Body of pancreas (tissue), 4 donors: ENCODE measurements at regions not wholly inside any gene's neighbourhood (a gene's known extent, or its start where the extent isn't known, plus 50 kb on each side); places are given as distances from the start of the nearest gene placed in this dataset.

ENCODE experiments used
- ATAC-seq: fragments of 150-250 bp; one replicate; pipeline ENCODE4 v1.9.1; 2016
- DNase-seq, 4 donors: peaks; one replicate each; pipeline ENCODE4 v3.0.0-alpha.2; 2019
- H3K27ac ChIP-seq, 4 donors: fragments of 200-600 bp; sonication (generic); 1 replicate in 3 of 4; 2 replicates in 1 of 4; pipeline versions ENCODE4 v1.5.1 to v1.6.1; 2016 to 2019; ENCODE audit warnings: mild to moderate bottlenecking in 1 of 4, mixed read lengths in 1 of 4, moderate library complexity in 1 of 4
- H3K27me3 ChIP-seq, 2 donors: fragments of 200-600 bp; sonication (generic); one replicate each; pipeline ENCODE4 v1.6.0; 2016; ENCODE audit warnings: mild to moderate bottlenecking in 1 of 2
- H3K36me3 ChIP-seq, 2 donors: fragments of 200-600 bp; sonication (generic); replicated peaks in 1 of 2; 2 replicates each; pipeline ENCODE4 v1.5.1; 2016; ENCODE audit warnings: low read depth in 2 of 2; ENCODE audit not compliant: insufficient read depth in 1 of 2
- H3K4me1 ChIP-seq: fragments of 200-600 bp; sonication (generic); one replicate; pipeline ENCODE4 v1.6.0; 2016
- H3K4me3 ChIP-seq, 2 donors: fragments of 200-600 bp; sonication (generic); 1 replicate in 1 of 2; 2 replicates in 1 of 2; pipeline ENCODE4 v1.5.1; 2016 to 2019
- H3K9me3 ChIP-seq, 3 donors: fragments of 200-600 bp; sonication (generic); 1 replicate in 2 of 3; 2 replicates in 1 of 3; pipeline ENCODE4 v1.5.1; 2016
- POLR2A ChIP-seq, 3 donors: fragments of 450-650 bp; IDR thresholded peaks; one replicate each; pipeline ENCODE4 v1.6.1; 2016; ENCODE audit warnings: antibody characterized with exemption in 3 of 3, mild to moderate bottlenecking in 2 of 3
- WGBS, 2 donors: methylation state at CpG; one replicate each; pipeline ENCODE4 v1.1.5; 2017; 5-methylcytosine and 5-hydroxymethylcytosine counted together
- intact Hi-C: fragments of 100-400 bp; cut with DNase I; formaldehyde crosslinking; loops from one replicate; pipeline ENCODE4 v1.15.1; 2023
- TF ChIP-seq, protein P1 (sequence below), 7 experiments: fragments of 450-650 bp in 4 of 7; fragments of 200-600 bp in 3 of 7; sonication (generic) in 3 of 7; IDR thresholded peaks; one replicate each; pipeline ENCODE4 v1.5.1; 2016 to 2019; ENCODE audit warnings: antibody characterized with exemption in 7 of 7

- 21 to 43% methylated on average over 2 to 3 of the region's 3 CpGs for WGBS, 2 donors
- Histone ChIP-seq H3K27me3 (no peaks in the 10 kb centered on the region), H3K4me3 (no peak overlapping the region), H3K27ac (peak overlapping the region in 2 of 4 donors; percentile 75 to 78), H3K4me1 (peaks cover 54% of the 10 kb centered on the region), H3K9me3 (no peaks in the 10 kb centered on the region), H3K36me3 (no peaks in the 10 kb centered on the region)
- TF ChIP-seq, protein P1, sequence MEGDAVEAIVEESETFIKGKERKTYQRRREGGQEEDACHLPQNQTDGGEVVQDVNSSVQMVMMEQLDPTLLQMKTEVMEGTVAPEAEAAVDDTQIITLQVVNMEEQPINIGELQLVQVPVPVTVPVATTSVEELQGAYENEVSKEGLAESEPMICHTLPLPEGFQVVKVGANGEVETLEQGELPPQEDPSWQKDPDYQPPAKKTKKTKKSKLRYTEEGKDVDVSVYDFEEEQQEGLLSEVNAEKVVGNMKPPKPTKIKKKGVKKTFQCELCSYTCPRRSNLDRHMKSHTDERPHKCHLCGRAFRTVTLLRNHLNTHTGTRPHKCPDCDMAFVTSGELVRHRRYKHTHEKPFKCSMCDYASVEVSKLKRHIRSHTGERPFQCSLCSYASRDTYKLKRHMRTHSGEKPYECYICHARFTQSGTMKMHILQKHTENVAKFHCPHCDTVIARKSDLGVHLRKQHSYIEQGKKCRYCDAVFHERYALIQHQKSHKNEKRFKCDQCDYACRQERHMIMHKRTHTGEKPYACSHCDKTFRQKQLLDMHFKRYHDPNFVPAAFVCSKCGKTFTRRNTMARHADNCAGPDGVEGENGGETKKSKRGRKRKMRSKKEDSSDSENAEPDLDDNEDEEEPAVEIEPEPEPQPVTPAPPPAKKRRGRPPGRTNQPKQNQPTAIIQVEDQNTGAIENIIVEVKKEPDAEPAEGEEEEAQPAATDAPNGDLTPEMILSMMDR (IDR thresholded peaks at IDR 0.05) = no peak
- TF ChIP-seq POLR2A (IDR thresholded peaks at IDR 0.05) = no peak
- DNase-seq = peak; percentile 13 to 66 (median 62)
- intact Hi-C loops = no loop called here
- peak; percentile 40 for ATAC-seq
Measured at GRCh38 chr4:130851932-130852331, 1756.0 kb downstream of the C4orf33 start.

GRCh38 chr4:130855533-130855932, 1759.6 kb downstream of the C4orf33 start:
- ATAC-seq (no peak), DNase-seq (no peak)
- no peak for TF ChIP-seq POLR2A (IDR thresholded peaks at IDR 0.05)
- TF ChIP-seq, protein P1 (IDR thresholded peaks at IDR 0.05) = no peak
- intact Hi-C loops = no loop called here
- WGBS, 2 donors = 64 to 76% methylated on average over 3 of the region's 3 CpGs
- Histone ChIP-seq H3K4me3 (no peak overlapping the region), H3K36me3 (peaks cover 0 to 2% of the 10 kb centered on the region in 2 donors), H3K4me1 (peaks cover 31% of the 10 kb centered on the region), H3K27ac (no peak overlapping the region), H3K27me3 (no peaks in the 10 kb centered on the region), H3K9me3 (no peaks in the 10 kb centered on the region)

GRCh38 chr4:130859991-130860390, 1764.0 kb downstream of the C4orf33 start:
- H3K27ac ChIP-seq = no peak overlapping the region
- H3K36me3 ChIP-seq = peaks cover 0 to 2% of the 10 kb centered on the region in 2 donors
- no peak for DNase-seq
- H3K4me1 ChIP-seq = peaks cover 24% of the 10 kb centered on the region
- no peaks in the 10 kb centered on the region for H3K27me3 ChIP-seq
- 85 to 88% methylated on average over 3 of the region's 3 CpGs for WGBS, 2 donors
- H3K4me3 ChIP-seq = no peak overlapping the region
- intact Hi-C loops = no loop called here
- ATAC-seq = no peak
- TF ChIP-seq, protein P1 (IDR thresholded peaks at IDR 0.05) = no peak
- TF ChIP-seq POLR2A (IDR thresholded peaks at IDR 0.05) = no peak
- no peaks in the 10 kb centered on the region for H3K9me3 ChIP-seq

DNA sequence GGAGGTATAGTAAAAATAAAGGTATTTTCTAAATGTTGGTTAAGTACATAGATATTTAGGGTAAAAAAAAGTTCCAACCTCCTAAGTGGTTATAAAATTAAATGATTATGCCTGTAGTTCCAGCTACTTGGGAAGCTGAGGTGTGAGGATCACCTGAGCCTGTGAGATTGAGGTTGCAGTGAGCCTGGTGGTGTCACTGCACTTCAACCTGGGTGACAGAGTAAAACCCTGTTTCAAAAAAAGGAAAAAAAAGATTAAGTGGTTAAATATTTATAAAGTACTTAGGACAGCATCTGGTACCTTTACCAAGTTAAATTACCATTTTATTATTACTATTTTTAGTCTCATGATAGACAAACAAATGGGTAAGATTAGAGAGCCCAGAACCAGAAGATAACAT, 1801.0 kb downstream of the C4orf33 start:
- DNase-seq = peak in 1 of 4 donors; percentile 31
- Histone ChIP-seq H3K9me3 (no peaks in the 10 kb centered on the region), H3K36me3 (no peaks in the 10 kb centered on the region), H3K27me3 (no peaks in the 10 kb centered on the region), H3K4me1 (peaks cover 10% of the 10 kb centered on the region), H3K4me3 (no peak overlapping the region), H3K27ac (no peak overlapping the region)
- TF ChIP-seq, protein P1 (IDR thresholded peaks at IDR 0.05) = no peak
- TF ChIP-seq POLR2A (IDR thresholded peaks at IDR 0.05) = no peak
- ATAC-seq = no peak
- intact Hi-C loops = no loop called here

DNA sequence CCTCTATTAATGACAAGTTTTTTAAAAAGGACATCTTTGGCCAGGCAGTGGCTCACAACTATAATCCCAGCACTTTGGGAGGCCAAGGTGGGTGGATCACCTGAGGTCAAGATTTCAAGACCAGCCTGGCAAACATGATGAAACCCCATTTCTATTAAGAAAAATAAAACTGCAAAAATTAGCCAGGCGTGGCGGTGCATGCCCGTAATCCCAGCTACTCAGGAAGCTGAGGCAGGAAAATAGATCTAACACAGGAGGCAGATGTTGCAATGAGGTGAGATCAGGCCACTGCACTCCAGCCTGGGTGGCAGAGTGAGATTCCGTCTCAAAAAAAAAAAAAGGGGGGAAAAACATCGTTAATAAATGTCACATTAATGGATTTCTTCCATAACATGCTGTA, 1805.4 kb downstream of the C4orf33 start:
- H3K4me3 ChIP-seq = no peak overlapping the region
- intact Hi-C loops = no loop called here
- H3K27me3 ChIP-seq = no peaks in the 10 kb centered on the region
- no peaks in the 10 kb centered on the region for H3K36me3 ChIP-seq
- peaks cover 4% of the 10 kb centered on the region for H3K4me1 ChIP-seq
- DNase-seq (no peak), ATAC-seq (no peak)
- TF ChIP-seq POLR2A (IDR thresholded peaks at IDR 0.05) = no peak
- TF ChIP-seq, protein P1 (IDR thresholded peaks at IDR 0.05) = no peak
- no peaks in the 10 kb centered on the region for H3K9me3 ChIP-seq
- 80 to 91% methylated on average over 5 of the region's 5 CpGs for WGBS, 2 donors
- no peak overlapping the region for H3K27ac ChIP-seq
